Esophagus squamous epithelium (tissue), 4 donors: ENCODE measurements at regions not wholly inside any gene's neighbourhood (a gene's known extent, or its start where the extent isn't known, plus 50 kb on each side); places are given as distances from the start of the nearest gene placed in this dataset.

Experiments used
- CTCF ChIP-seq, 6 experiments: fragments of 450-650 bp in 4 of 6; fragments of 200-600 bp in 2 of 6; sonication (generic) in 2 of 6; IDR thresholded peaks; one replicate each; pipeline ENCODE4 v1.5.1; 2016 to 2019; ENCODE audit warnings: antibody characterized with exemption in 6 of 6, mild to moderate bottlenecking in 4 of 6, moderate library complexity in 4 of 6
- POLR2A ChIP-seq, 4 donors: fragments of 450-650 bp; IDR thresholded peaks; one replicate each; pipeline ENCODE4 v1.6.1; 2017; ENCODE audit warnings: antibody characterized with exemption in 4 of 4, mild to moderate bottlenecking in 4 of 4, moderate library complexity in 3 of 4

GRCh38 chr1:14372526-14372925, 226.0 kb upstream of the KAZN start:
- TF ChIP-seq CTCF (IDR thresholded peaks at IDR 0.05) (no peak), POLR2A (IDR thresholded peaks at IDR 0.05) (no peak)
